ENCODE measurements at regions not wholly inside any gene's neighbourhood (a gene's known extent, or its start where the extent isn't known, plus 50 kb on each side); places are given as distances from the start of the nearest gene placed in this dataset.
"Not testable (repeated sequence)": the region's sequence is repeated elsewhere in the genome, so short reads cannot be mapped to it uniquely, and the experiment has no call there.

DNA sequence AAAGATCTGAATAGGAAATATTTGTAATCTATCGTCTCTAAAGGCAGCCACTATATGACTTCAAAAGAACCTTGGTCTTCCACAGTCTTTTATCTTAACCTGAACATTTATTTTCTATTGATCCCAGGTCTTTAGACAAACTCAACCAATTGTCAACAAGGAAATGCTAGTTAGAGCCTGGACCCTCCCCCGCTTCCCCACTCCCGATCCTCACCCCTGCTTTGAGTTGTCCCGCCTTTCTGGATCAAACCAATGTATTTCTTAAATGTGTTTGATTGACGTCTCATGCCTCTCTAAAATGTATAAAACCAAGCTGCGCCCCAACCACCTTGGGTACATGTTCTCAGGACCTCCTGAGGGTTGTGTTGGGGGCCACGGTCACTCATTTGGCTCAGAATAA lies 506.6 kb downstream of the RPIA start:
- TF ChIP-seq, protein P1, sequence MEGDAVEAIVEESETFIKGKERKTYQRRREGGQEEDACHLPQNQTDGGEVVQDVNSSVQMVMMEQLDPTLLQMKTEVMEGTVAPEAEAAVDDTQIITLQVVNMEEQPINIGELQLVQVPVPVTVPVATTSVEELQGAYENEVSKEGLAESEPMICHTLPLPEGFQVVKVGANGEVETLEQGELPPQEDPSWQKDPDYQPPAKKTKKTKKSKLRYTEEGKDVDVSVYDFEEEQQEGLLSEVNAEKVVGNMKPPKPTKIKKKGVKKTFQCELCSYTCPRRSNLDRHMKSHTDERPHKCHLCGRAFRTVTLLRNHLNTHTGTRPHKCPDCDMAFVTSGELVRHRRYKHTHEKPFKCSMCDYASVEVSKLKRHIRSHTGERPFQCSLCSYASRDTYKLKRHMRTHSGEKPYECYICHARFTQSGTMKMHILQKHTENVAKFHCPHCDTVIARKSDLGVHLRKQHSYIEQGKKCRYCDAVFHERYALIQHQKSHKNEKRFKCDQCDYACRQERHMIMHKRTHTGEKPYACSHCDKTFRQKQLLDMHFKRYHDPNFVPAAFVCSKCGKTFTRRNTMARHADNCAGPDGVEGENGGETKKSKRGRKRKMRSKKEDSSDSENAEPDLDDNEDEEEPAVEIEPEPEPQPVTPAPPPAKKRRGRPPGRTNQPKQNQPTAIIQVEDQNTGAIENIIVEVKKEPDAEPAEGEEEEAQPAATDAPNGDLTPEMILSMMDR (IDR thresholded peaks at IDR 0.05; ENCODE audit: low read depth, low read length, poor library complexity, severe bottlenecking), result not testable (repeated sequence)
- TF ChIP-seq EZH2phosphoT487 (IDR thresholded peaks at IDR 0.05; ENCODE audit: borderline replicate concordance, low read length), result not testable (repeated sequence)

Data from DOHH2 (cell line).